H1 (cell line): ENCODE measurements at regions not wholly inside any gene's neighbourhood (a gene's known extent, or its start where the extent isn't known, plus 50 kb on each side); places are given as distances from the start of the nearest gene placed in this dataset.
A peak's percentile ranks its signal among the peaks of the same experiment; 100 is the strongest.

Source experiments
- CTCF ChIA-PET: fragments of 300-600 bp; sonication (Branson Sonifier 250); formaldehyde crosslinking; loops from one replicate; lab custom pipeline; 2021; ENCODE audit not compliant: partially characterized antibody; lab: Charles Lee
- POLR2A ChIA-PET: fragments of 300-600 bp; sonication (Branson Sonifier 250); formaldehyde crosslinking; loops from one replicate; lab custom pipeline; 2021; ENCODE audit warnings: inconsistent platforms; ENCODE audit not compliant: partially characterized antibody; lab: Charles Lee
- DNase-seq, 2 experiments: peaks; one replicate each; pipeline versions ENCODE4 v3.0.0 to v3.0.0-alpha.2; 2010 to 2022; ENCODE audit warnings: low spot score in 2 of 2, low read depth in 1 of 2, mixed read lengths in 1 of 2
- FAIRE-seq: peaks from 2 replicates; lab custom pipeline; 2011; peaks lifted over from hg19 to GRCh38; lab: Jason Lieb, UNC
- H2AFZ ChIP-seq: 2 replicates; pipeline ENCODE4 v1.8.1; 2012; ENCODE audit warnings: low read length, inconsistent platforms
- H2AK5ac ChIP-seq: 2 replicates; pipeline ENCODE4 v1.6.1; 2013; ENCODE audit warnings: low read depth, low read length
- H2BK120ac ChIP-seq: replicated peaks from 2 replicates; pipeline ENCODE3; 2013; ENCODE audit warnings: low read depth, low read length, inconsistent platforms
- H2BK12ac ChIP-seq: 2 replicates; pipeline ENCODE4 v1.6.1; 2013; ENCODE audit warnings: low read depth, low read length
- H2BK15ac ChIP-seq: 2 replicates; pipeline ENCODE4 v1.6.1; 2013; ENCODE audit warnings: low read length
- H2BK20ac ChIP-seq: 2 replicates; pipeline ENCODE4 v1.6.1; 2013; ENCODE audit warnings: low read length
- H2BK5ac ChIP-seq: 2 replicates; pipeline ENCODE4 v1.6.1; 2013; ENCODE audit warnings: low read depth, low read length
- H3K14ac ChIP-seq: 2 replicates; pipeline ENCODE4 v1.6.1; 2013; ENCODE audit warnings: inconsistent platforms; ENCODE audit not compliant: insufficient read length
- H3K18ac ChIP-seq: 2 replicates; pipeline ENCODE4 v1.6.1; 2013; ENCODE audit warnings: low read length; ENCODE audit errors: extremely low read depth
- H3K23ac ChIP-seq: 2 replicates; pipeline ENCODE4 v1.6.1; 2013; ENCODE audit warnings: inconsistent platforms; ENCODE audit not compliant: insufficient read length
- H3K23me2 ChIP-seq: 2 replicates; pipeline ENCODE4 v1.6.1; 2013; ENCODE audit warnings: low read depth, low read length
- H3K27ac ChIP-seq: 2 replicates; pipeline ENCODE4 v1.6.1; 2011; ENCODE audit warnings: low read depth, low read length, inconsistent platforms
- H3K27me3 ChIP-seq, 4 experiments: replicated peaks in 1 of 4; 1 replicate in 1 of 4; 2 replicates in 3 of 4; pipeline versions ENCODE4 v1.6.1 to v1.8.1; 2011 to 2013; ENCODE audit warnings: low read length in 3 of 4, mild to moderate bottlenecking in 3 of 4, inconsistent platforms in 2 of 4, mixed read lengths in 2 of 4, moderate library complexity in 1 of 4; ENCODE audit not compliant: control insufficient read depth in 3 of 4, insufficient read depth in 3 of 4; ENCODE audit errors: extremely low read depth in 1 of 4
- H3K36me3 ChIP-seq, 4 experiments: 2 replicates each; pipeline versions ENCODE4 v1.6.1 to v1.8.1; 2011 to 2013; ENCODE audit warnings: mild to moderate bottlenecking in 4 of 4, low read length in 3 of 4, moderate library complexity in 2 of 4, control low read depth in 1 of 4, inconsistent platforms in 1 of 4; ENCODE audit not compliant: insufficient read depth in 4 of 4, control insufficient read depth in 2 of 4
- H3K4ac ChIP-seq: replicated peaks from 2 replicates; pipeline ENCODE3; 2013; ENCODE audit warnings: low read length, low read depth, mixed read lengths, inconsistent platforms; ENCODE audit not compliant: insufficient read length
- H3K4me1 ChIP-seq, 4 experiments: replicated peaks in 1 of 4; 1 replicate in 1 of 4; 2 replicates in 3 of 4; pipeline versions ENCODE4 v1.6.1 to v1.8.1; 2011 to 2013; ENCODE audit warnings: low read length in 3 of 4, inconsistent platforms in 2 of 4, mixed read lengths in 1 of 4; ENCODE audit not compliant: insufficient read depth in 4 of 4, control insufficient read depth in 3 of 4
- H3K4me2 ChIP-seq, 2 experiments: 2 replicates each; pipeline versions ENCODE4 v1.6.1 to v1.8.1; 2011 to 2013; ENCODE audit warnings: low read depth in 2 of 2, low read length in 2 of 2, control low read depth in 1 of 2, inconsistent platforms in 1 of 2, mild to moderate bottlenecking in 1 of 2; ENCODE audit not compliant: insufficient read depth in 1 of 2
- H3K4me3 ChIP-seq, 4 experiments: fragments of 200-600, 300-600 bp in 1 of 4; sonication (generic), shearing (Covaris generic), sonication (Bioruptor Twin) in 1 of 4; 2 replicates each; pipeline versions ENCODE4 v1.5.1 to v1.8.1; 2011 to 2016; ENCODE audit warnings: low read length in 4 of 4, low read depth in 3 of 4, control low read depth in 2 of 4, inconsistent platforms in 2 of 4, mild to moderate bottlenecking in 2 of 4, mixed read lengths in 1 of 4, moderate library complexity in 1 of 4; ENCODE audit not compliant: insufficient read depth in 2 of 4; ENCODE audit errors: extremely low read depth in 1 of 4
- H3K56ac ChIP-seq: replicated peaks from 2 replicates; pipeline ENCODE3; 2013; ENCODE audit warnings: low read depth, mild to moderate bottlenecking, mixed read lengths, low read length, inconsistent platforms; ENCODE audit not compliant: insufficient read length
- H3K79me1 ChIP-seq: 2 replicates; pipeline ENCODE4 v1.6.1; 2013; ENCODE audit warnings: low read depth, low read length, control low read depth
- H3K79me2 ChIP-seq, 2 experiments: 2 replicates each; pipeline versions ENCODE4 v1.6.1 to v1.8.1; 2012 to 2013; ENCODE audit warnings: low read length in 2 of 2, mild to moderate bottlenecking in 2 of 2, inconsistent platforms in 1 of 2; ENCODE audit not compliant: insufficient read depth in 2 of 2, control insufficient read depth in 1 of 2
- H3K9ac ChIP-seq, 4 experiments: replicated peaks in 1 of 4; 1 replicate in 1 of 4; 2 replicates in 3 of 4; pipeline versions ENCODE4 v1.6.1 to v1.8.1; 2011 to 2013; ENCODE audit warnings: low read depth in 3 of 4, low read length in 3 of 4, control low read depth in 2 of 4, mild to moderate bottlenecking in 2 of 4, moderate library complexity in 2 of 4, inconsistent platforms in 1 of 4; ENCODE audit errors: extremely low read depth in 1 of 4
- H3K9me3 ChIP-seq, 2 experiments: 2 replicates each; pipeline versions ENCODE4 v1.6.1 to v1.8.1; 2012 to 2013; ENCODE audit warnings: mild to moderate bottlenecking in 2 of 2, moderate library complexity in 2 of 2, control low read depth in 1 of 2, inconsistent platforms in 1 of 2, low read depth in 1 of 2, low read length in 1 of 2, mixed read lengths in 1 of 2; ENCODE audit not compliant: insufficient read depth in 2 of 2
- H4K20me1 ChIP-seq, 2 experiments: replicated peaks in 1 of 2; 2 replicates each; pipeline versions ENCODE3 to v1.8.1; 2011 to 2013; ENCODE audit warnings: inconsistent platforms in 2 of 2, low read length in 2 of 2, mild to moderate bottlenecking in 1 of 2; ENCODE audit not compliant: insufficient read depth in 2 of 2, control insufficient read depth in 1 of 2
- H4K5ac ChIP-seq: 2 replicates; pipeline ENCODE4 v1.6.1; 2013; ENCODE audit warnings: low read length, low read depth, mixed read lengths, inconsistent platforms; ENCODE audit not compliant: insufficient read length
- H4K8ac ChIP-seq: 2 replicates; pipeline ENCODE4 v1.8.0; 2013; ENCODE audit warnings: mild to moderate bottlenecking, moderate library complexity, low read length, inconsistent platforms; ENCODE audit not compliant: insufficient read depth; ENCODE audit errors: extremely low read depth
- H4K91ac ChIP-seq: replicated peaks from 2 replicates; pipeline ENCODE3; 2013; ENCODE audit warnings: low read length, mixed read lengths, inconsistent platforms; ENCODE audit not compliant: insufficient read length
- ATF2 ChIP-seq: IDR thresholded peaks from 2 replicates; pipeline ENCODE4 v1.6.1; 2012; ENCODE audit warnings: low read length, inconsistent platforms
- ATF3 ChIP-seq: IDR thresholded peaks from 2 replicates; pipeline ENCODE4 v1.6.1; 2011; ENCODE audit warnings: low read depth, mild to moderate bottlenecking, low read length; ENCODE audit not compliant: insufficient read depth
- BACH1 ChIP-seq: IDR thresholded peaks from 2 replicates; pipeline ENCODE4 v1.6.1; 2012; ENCODE audit warnings: low read length, improper control_type of control experiment
- CEBPB ChIP-seq: IDR thresholded peaks from 2 replicates; pipeline ENCODE4 v1.6.1; 2012; ENCODE audit warnings: low read depth, low read length
- EP300 ChIP-seq, 2 experiments: IDR thresholded peaks; 1 replicate in 1 of 2; 2 replicates in 1 of 2; pipeline ENCODE4 v1.6.1; 2011 to 2012; ENCODE audit warnings: low read depth in 2 of 2, low read length in 2 of 2, mild to moderate bottlenecking in 2 of 2, borderline replicate concordance in 1 of 2, inconsistent platforms in 1 of 2, moderate library complexity in 1 of 2
- HDAC6 ChIP-seq: IDR thresholded peaks from one replicate; pipeline ENCODE4 v1.7.1; 2012; ENCODE audit warnings: low read depth, mild to moderate bottlenecking, inconsistent platforms, low read length, moderate library complexity
- MAFK ChIP-seq: IDR thresholded peaks from 2 replicates; pipeline ENCODE4 v1.6.1; 2012; ENCODE audit warnings: low read depth, mild to moderate bottlenecking, improper control_type of control experiment, low read length
- NRF1 ChIP-seq: IDR thresholded peaks from 2 replicates; pipeline ENCODE4 v1.6.1; 2011; ENCODE audit warnings: mild to moderate bottlenecking, low read depth, low read length, improper control_type of control experiment
- RBBP5 ChIP-seq: IDR thresholded peaks from 2 replicates; pipeline ENCODE4 v1.7.1; 2012; ENCODE audit warnings: low read depth, mild to moderate bottlenecking, inconsistent platforms, low read length, moderate library complexity, borderline replicate concordance
- SP2 ChIP-seq: IDR thresholded peaks from 2 replicates; pipeline ENCODE4 v1.6.1; 2012; ENCODE audit warnings: mild to moderate bottlenecking, low read length, inconsistent platforms
- USF2 ChIP-seq: IDR thresholded peaks from 2 replicates; pipeline ENCODE4 v1.6.1; 2011; ENCODE audit warnings: low read length, improper control_type of control experiment
- WGBS, 2 experiments: shearing (Covaris generic) in 1 of 2; methylation state at CpG; one replicate each; pipeline versions ENCODE4 v1.1.6 to v1.1.7; 2013 to 2015; ENCODE audit warnings: low lambda C conversion rate in 2 of 2, mixed read lengths in 2 of 2, inconsistent platforms in 1 of 2, low coverage in 1 of 2, missing lambda C conversion rate in 1 of 2; ENCODE audit not compliant: insufficient replicate concordance in 2 of 2, insufficient coverage in 1 of 2, insufficient read length in 1 of 2; ENCODE audit errors: extremely low coverage in 1 of 2, missing lambda C conversion rate in 1 of 2; 5-methylcytosine and 5-hydroxymethylcytosine counted together

GRCh38 chr12:87253157-87253556 is 776.0 kb downstream of the C12orf50 start:
- Histone ChIP-seq H4K20me1 (no peaks in the 10 kb centered on the region), H3K4ac (no peak overlapping the region), H2BK20ac (no peak overlapping the region), H4K8ac (no peak overlapping the region), H2BK120ac (no peak overlapping the region), H3K27me3 (no peaks in the 10 kb centered on the region), H3K4me2 (no peak overlapping the region), H2AFZ (0 out of 2 replicates have a peak overlapping the region, but pooled peaks have one; percentile 58), H2BK12ac (no peak overlapping the region), H3K79me1 (no peaks in the 10 kb centered on the region), H4K5ac (no peak overlapping the region), H2BK5ac (no peak overlapping the region), H3K79me2 (no peaks in the 10 kb centered on the region), H3K27ac (no peak overlapping the region), H3K4me1 (no peaks in the 10 kb centered on the region), H4K91ac (no peak overlapping the region), H3K56ac (no peak overlapping the region), H3K18ac (no peak overlapping the region), H3K14ac (no peak overlapping the region), H3K9me3 (no peaks in the 10 kb centered on the region), H3K4me3 (no peak overlapping the region), H3K23ac (no peak overlapping the region), H3K23me2 (no peaks in the 10 kb centered on the region), H2BK15ac (no peak overlapping the region), H3K9ac (no peak overlapping the region), H3K36me3 (no peaks in the 10 kb centered on the region), H2AK5ac (no peak overlapping the region)
- 92% methylated on average over 2 of the region's 2 CpGs; no CpG with 5 or more reads in 1 of the 2 experiments for WGBS, 2 experiments
- no peak for FAIRE-seq
- DNase-seq, result no peak
- POLR2A ChIA-PET, result no interaction called here
- CTCF ChIA-PET, result no interaction called here
- TF ChIP-seq NRF1 (no peak), MAFK (no peak), ATF3 (no peak), HDAC6 (no peak), ATF2 (no peak), USF2 (no peak), BACH1 (no peak), EP300 (IDR thresholded peaks at IDR 0.05; ENCODE audit: borderline replicate concordance in 1 of 2, low read depth in 2 of 2, low read length in 2 of 2) (no peak), SP2 (no peak), RBBP5 (no peak), CEBPB (no peak)
